WI38 (cell line): ENCODE measurements at regions not wholly inside any gene's neighbourhood (a gene's known extent, or its start where the extent isn't known, plus 50 kb on each side); places are given as distances from the start of the nearest gene placed in this dataset.

Source experiments
- H3K4me3 ChIP-seq: 2 replicates; pipeline ENCODE4 v1.5.1; 2011; ENCODE audit warnings: low read depth, mild to moderate bottlenecking, control low read depth, low read length
- TF ChIP-seq, protein P1 (sequence below): IDR thresholded peaks from 2 replicates; pipeline ENCODE4 v1.5.1; 2012; ENCODE audit warnings: low read depth, mild to moderate bottlenecking, control low read depth, low read length

DNA sequence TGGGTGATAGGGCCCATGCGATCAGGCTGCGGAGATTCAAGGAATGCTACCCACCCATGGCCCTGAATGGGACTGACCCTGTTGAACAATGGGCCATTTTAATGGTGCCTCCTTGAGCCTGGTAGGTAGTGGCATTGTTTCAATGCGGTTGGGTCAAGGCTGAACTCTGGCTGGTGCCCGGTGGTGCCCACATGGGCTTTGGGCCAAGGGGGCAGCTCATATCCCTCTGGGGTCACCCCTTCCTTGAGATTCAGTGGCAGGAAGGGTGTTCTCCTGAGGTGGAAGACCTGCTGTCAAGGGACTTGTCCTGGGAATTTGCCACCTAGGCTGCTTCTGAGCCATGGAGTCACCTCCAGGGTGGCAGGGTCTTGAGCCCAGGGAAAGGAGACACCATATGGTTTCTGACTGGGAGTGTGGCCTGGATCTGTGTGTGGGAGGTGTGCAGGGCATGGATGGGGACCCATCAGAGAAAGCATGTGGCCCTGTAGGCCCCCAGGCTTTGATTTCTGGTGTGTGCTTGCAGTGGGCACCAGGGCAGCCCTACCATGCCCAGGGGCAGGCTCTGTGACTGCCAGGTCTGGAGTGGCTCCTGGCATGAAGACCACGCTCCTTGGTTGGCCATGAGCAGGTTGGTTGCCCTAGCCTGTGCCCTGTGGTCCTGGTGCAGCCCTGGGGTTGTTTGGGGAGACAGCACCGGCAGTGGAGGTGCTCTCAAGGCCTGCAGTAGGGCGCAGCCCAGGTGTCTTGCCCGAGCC, 199.9 kb downstream of the UBE3A start:
- TF ChIP-seq, protein P1, sequence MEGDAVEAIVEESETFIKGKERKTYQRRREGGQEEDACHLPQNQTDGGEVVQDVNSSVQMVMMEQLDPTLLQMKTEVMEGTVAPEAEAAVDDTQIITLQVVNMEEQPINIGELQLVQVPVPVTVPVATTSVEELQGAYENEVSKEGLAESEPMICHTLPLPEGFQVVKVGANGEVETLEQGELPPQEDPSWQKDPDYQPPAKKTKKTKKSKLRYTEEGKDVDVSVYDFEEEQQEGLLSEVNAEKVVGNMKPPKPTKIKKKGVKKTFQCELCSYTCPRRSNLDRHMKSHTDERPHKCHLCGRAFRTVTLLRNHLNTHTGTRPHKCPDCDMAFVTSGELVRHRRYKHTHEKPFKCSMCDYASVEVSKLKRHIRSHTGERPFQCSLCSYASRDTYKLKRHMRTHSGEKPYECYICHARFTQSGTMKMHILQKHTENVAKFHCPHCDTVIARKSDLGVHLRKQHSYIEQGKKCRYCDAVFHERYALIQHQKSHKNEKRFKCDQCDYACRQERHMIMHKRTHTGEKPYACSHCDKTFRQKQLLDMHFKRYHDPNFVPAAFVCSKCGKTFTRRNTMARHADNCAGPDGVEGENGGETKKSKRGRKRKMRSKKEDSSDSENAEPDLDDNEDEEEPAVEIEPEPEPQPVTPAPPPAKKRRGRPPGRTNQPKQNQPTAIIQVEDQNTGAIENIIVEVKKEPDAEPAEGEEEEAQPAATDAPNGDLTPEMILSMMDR: no peak
- H3K4me3 ChIP-seq: no peak overlapping the region

DNA sequence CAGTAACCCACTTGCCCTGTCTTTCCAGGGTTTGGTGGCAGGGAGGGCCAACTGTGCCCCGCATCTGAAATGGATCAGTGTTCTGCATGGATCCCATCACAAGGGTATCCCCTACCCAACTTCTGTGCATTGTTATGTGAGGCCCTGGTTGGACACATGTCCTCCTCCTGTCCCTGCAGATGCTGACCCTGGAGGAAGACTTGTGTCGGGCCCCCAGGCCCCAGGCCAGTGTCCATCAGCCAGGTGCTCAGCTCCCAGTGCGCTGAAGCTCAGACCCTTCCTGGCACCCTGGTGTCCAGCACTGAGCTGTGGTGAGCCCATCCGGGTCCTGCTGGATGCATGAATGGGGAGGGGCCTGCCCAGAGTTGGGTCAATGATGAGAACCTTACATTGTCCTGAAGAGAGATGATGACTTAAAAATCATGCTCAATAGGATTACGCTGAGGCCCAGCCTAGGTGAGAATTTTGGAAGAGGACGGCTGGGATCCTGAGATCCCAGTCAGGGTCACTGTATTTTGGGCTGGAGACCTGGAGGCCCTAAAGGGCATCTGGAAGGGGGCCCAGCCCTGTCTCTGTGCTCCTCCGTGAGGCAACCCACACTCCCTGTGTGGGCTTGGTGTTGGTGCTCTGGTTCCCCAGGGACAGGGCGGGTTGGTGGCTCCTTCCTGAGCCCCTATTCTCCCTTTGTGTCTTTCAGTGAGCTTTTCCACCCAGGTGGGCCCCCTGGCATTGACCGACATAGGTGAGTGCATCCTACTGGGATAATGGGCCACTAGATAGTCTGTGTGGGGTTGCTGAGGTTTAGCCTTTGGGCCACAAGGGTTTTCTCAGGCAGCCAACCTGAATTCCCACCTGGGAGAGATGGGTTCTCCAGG, 199.1 kb downstream of the UBE3A start:
- TF ChIP-seq, protein P1: no peak

DNA sequence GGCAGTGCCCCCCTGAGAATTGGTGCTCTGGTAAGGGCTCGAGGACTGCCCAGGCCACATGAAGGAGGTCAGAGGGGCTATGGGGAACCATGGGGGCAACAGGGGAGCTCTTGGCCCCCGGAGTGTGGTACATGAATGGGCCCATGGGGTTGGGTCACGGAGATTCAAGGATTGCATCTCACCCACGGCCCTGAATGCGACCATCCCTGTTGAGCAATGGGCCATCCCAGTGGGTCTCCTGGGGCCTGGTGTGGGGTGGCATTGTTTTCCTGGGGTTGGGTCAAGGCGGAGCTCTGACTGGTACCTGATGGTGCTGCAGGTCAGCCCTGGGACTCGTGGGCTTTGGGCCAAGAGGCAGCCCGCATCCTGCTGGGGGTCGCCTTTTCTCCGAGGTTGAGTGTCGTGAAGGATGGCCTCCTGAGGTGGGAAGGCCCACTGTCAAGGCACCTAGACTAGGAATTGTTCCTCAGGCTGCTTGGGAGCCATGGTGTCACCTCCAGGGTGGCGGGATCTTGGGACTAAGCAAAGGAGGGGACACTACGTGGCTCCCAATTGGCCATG, 198.3 kb downstream of the UBE3A start:
- H3K4me3 ChIP-seq: no peak overlapping the region
- TF ChIP-seq, protein P1: no peak

More for the DNA sequence above, 199.1 kb downstream of the UBE3A start:
- H3K4me3 ChIP-seq: no peak overlapping the region

DNA sequence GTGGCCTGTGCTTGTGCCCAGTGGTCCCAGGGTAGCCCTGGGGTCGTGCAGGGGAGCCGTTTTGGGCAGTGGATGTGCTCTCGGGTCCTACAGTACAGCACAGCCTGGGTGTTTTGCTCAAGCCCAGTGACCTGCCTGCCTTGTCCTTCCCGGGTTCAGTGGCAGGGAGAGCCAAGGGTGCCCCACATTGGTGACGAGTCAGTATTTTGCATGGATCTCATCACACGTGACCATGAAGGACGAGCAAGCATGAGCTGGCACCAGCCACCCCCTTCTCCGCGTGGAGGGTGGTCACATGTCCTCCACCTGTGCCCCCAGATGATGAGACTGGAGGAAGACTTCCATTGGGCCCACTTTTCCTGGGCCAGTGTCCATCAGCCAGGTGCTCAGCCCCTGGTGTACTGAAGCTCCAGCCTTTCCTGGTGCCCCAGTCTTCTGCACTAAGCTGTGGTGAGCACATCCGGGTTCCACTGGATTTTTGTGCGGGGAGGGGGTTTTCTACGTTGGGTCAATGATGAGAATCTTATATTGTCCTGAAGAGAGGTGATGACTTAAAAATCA, 197.5 kb downstream of the UBE3A start:
- TF ChIP-seq, protein P1: no peak
- H3K4me3 ChIP-seq: no peak overlapping the region

DNA sequence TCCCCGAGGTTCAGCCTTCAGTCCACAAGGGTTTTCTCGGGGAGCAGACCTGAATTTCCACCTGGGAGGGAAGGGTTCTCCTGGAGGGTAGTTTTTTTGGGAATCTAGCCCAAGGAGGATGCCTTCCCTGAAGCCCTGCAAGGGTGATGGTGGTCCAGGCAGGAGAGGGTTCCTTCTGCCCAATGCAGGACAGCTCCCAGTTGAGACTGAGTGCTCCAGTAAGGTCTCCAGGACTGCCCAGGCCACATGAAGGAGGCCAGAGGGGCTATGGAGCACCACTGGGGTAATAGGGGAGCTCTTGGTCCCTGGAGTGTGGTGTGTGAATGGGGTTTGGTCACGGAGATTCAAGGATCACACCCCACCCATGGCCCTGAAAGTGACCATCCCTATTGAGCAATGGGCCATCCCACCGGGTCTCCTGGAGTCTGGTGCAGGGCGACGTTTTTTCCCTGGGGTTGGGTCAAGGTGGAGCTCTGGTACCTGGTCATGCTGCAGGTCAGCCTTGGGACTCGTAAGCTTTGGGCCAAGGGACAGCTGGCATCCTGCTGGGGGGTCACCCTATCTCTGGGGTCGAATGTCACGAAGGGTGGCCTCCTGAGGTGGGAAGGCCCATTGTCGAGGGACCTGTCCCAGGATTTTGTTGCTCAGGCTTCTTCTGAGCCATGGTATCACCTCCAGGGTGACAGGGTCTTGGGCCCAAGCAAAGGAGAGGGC, 196.5 kb downstream of the UBE3A start:
- TF ChIP-seq, protein P1: no peak
- no peak overlapping the region for H3K4me3 ChIP-seq

DNA sequence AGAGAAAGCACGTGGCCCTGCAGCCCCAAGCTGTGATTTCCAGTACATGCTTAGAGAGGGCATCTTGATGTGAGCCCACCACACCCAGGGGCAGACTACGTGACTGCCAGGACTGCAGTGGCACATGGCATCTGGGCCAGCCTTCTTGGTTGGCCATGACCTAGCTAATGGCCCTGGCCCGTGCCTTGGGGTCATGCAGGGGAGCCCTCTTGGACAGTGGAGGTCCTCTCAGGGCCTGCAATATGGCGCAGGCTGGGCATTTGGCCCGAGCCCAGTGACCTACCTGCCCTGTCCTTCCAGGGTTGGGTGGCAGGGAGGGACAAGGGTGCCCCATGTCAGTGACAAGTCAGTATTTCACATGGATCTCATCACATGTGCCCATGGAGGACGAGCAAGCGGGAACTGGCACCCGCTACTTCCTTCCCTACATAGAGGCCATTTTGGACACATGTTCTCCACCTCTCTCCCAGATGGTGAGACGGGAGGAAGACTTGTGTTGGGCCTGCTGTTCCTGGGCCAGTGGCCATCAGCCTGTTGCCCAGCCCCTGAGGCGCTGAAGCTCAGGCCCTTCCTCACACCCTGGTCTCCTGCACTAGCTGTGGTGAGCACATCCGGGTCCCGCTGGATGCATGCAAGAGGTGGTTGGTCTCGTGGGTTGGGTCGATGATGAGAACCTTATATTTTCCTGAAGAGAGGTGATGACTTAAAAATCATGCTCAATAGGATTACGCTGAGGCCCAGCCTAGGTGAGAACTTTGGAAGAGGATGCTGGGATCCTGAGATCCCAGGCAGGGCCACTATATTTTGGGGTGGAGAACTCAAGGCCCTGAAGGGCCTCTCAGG, 195.6 kb downstream of the UBE3A start:
- TF ChIP-seq, protein P1: no peak
- no peak overlapping the region for H3K4me3 ChIP-seq
